B cell (primary cell): ENCODE measurements at regions not wholly inside any gene's neighbourhood (a gene's known extent, or its start where the extent isn't known, plus 50 kb on each side); places are given as distances from the start of the nearest gene placed in this dataset.

Experiments
- ATAC-seq: fragments of 200-7000 bp; cut with Tn5 transposase; one replicate; pipeline ENCODE4 v1.10.0; 2021; ENCODE audit warnings: low read depth, mild to moderate bottlenecking, moderate number of reproducible peaks, moderate library complexity
- CTCF ChIA-PET: fragments of 350-600 bp; sonication (Branson Sonifier 250); formaldehyde crosslinking; loops from one replicate; lab custom pipeline; 2021; ENCODE audit warnings: antibody characterized with exemption, inconsistent platforms; lab: Charles Lee
- POLR2A ChIA-PET: fragments of 350-600 bp; sonication (Branson Sonifier 250); formaldehyde crosslinking; loops from one replicate; lab custom pipeline; 2021; ENCODE audit warnings: antibody characterized with exemption; lab: Charles Lee
- DNase-seq: peaks from one replicate; pipeline ENCODE4 v3.0.0; 2013
- H2AFZ ChIP-seq: 2 replicates; pipeline ENCODE4 v1.6.1; 2012; ENCODE audit warnings: mild to moderate bottlenecking, low read depth, low read length; ENCODE audit not compliant: insufficient read depth, poor library complexity, severe bottlenecking
- H3K27ac ChIP-seq, 2 donors: 1 replicate in 1 of 2; 2 replicates in 1 of 2; pipeline ENCODE4 v1.5.1; 2012 to 2013; ENCODE audit warnings: low read length in 2 of 2, mild to moderate bottlenecking in 2 of 2, moderate library complexity in 1 of 2
- H3K27me3 ChIP-seq, 4 experiments: fragments of 200-600 bp in 1 of 4; sonication (generic) in 1 of 4; replicated peaks in 1 of 4; 1 replicate in 2 of 4; 2 replicates in 2 of 4; pipeline versions ENCODE4 v1.6.1 to v1.7.0; 2013 to 2016; ENCODE audit warnings: low read length in 3 of 4, mild to moderate bottlenecking in 2 of 4, mixed read lengths in 1 of 4, moderate library complexity in 1 of 4; ENCODE audit not compliant: insufficient read depth in 4 of 4, control insufficient read depth in 3 of 4; ENCODE audit errors: control extremely low read depth in 1 of 4
- H3K36me3 ChIP-seq, 2 experiments: replicated peaks in 1 of 2; 1 replicate in 1 of 2; 2 replicates in 1 of 2; pipeline versions ENCODE4 v1.6.1 to v1.7.1; 2013; ENCODE audit warnings: low read length in 1 of 2; ENCODE audit not compliant: insufficient read depth in 2 of 2, control insufficient read depth in 1 of 2; ENCODE audit errors: control extremely low read depth in 1 of 2, extremely low read depth in 1 of 2
- H3K4me1 ChIP-seq, 2 donors: fragments of 200-600 bp in 1 of 2; sonication (generic) in 1 of 2; 1 replicate in 1 of 2; 2 replicates in 1 of 2; pipeline versions ENCODE4 v1.5.1 to v1.6.1; 2013 to 2017; ENCODE audit warnings: low read length in 2 of 2; ENCODE audit not compliant: control insufficient read depth in 2 of 2, insufficient read depth in 2 of 2
- H3K4me2 ChIP-seq: replicated peaks from 2 replicates; pipeline ENCODE3; 2012; ENCODE audit warnings: mild to moderate bottlenecking, low read depth, low read length; ENCODE audit not compliant: poor library complexity, severe bottlenecking
- H3K4me3 ChIP-seq, 5 experiments: fragments of 200-600 bp in 1 of 5; sonication (generic) in 1 of 5; 1 replicate in 3 of 5; 2 replicates in 2 of 5; pipeline versions ENCODE4 v1.5.1 to v1.7.0; 2011 to 2016; ENCODE audit warnings: low read length in 4 of 5, mild to moderate bottlenecking in 4 of 5, low read depth in 2 of 5, control low read depth in 1 of 5, moderate library complexity in 1 of 5; ENCODE audit not compliant: insufficient read depth in 1 of 5; ENCODE audit errors: control extremely low read depth in 1 of 5, extremely low read depth in 1 of 5
- H3K79me2 ChIP-seq: fragments of 200-600 bp; sonication (generic); one replicate; pipeline ENCODE4 v1.6.0; 2016; ENCODE audit warnings: low read length; ENCODE audit not compliant: control insufficient read depth, insufficient read depth
- H3K9ac ChIP-seq: fragments of 200-600 bp; sonication (generic); 2 replicates; pipeline ENCODE4 v1.6.1; 2017; ENCODE audit warnings: mild to moderate bottlenecking, low read length, moderate library complexity
- H3K9me3 ChIP-seq, 3 donors: one replicate each; pipeline versions ENCODE4 v1.6.1 to v1.7.1; 2013; ENCODE audit warnings: low read length in 2 of 3; ENCODE audit not compliant: control insufficient read depth in 2 of 3, insufficient read depth in 1 of 3; ENCODE audit errors: control extremely low read depth in 1 of 3
- H4K20me1 ChIP-seq: 2 replicates; pipeline ENCODE4 v1.6.0; 2012; ENCODE audit warnings: mild to moderate bottlenecking, low read length; ENCODE audit not compliant: insufficient read depth, control insufficient read depth, poor library complexity, severe bottlenecking
- H3K27ac Mint-ChIP-seq: one replicate; pipeline ENCODE4 v1.8.0; 2021; ENCODE audit warnings: mixed read lengths
- H3K27me3 Mint-ChIP-seq: one replicate; pipeline ENCODE4 v1.8.0; 2021; ENCODE audit warnings: mixed read lengths
- H3K4me1 Mint-ChIP-seq: one replicate; pipeline ENCODE4 v1.8.0; 2021; ENCODE audit warnings: mixed read lengths
- H3K4me3 Mint-ChIP-seq: one replicate; pipeline ENCODE4 v1.8.0; 2021; ENCODE audit warnings: mixed read lengths
- H3K9me3 Mint-ChIP-seq: one replicate; pipeline ENCODE4 v1.8.0; 2022; ENCODE audit warnings: mixed read lengths; ENCODE audit not compliant: insufficient read depth
- EZH2 ChIP-seq: IDR thresholded peaks from 2 replicates; pipeline ENCODE4 v1.6.1; 2012; ENCODE audit warnings: borderline replicate concordance, low read depth, mild to moderate bottlenecking, moderate library complexity, low read length; ENCODE audit not compliant: insufficient read depth, poor library complexity, severe bottlenecking
- WGBS: methylation state at CpG from one replicate; pipeline ENCODE4 v1.1.5; 2013; ENCODE audit warnings: missing lambda C conversion rate; ENCODE audit not compliant: insufficient coverage; 5-methylcytosine and 5-hydroxymethylcytosine counted together
- intact Hi-C: fragments of 100-400 bp; cut with micrococcal nuclease; formaldehyde crosslinking; loops from one replicate; pipeline ENCODE4 v1.10.0; 2022
- TF ChIP-seq, protein P1 (sequence below): fragments of 200-600 bp; IDR thresholded peaks from one replicate; pipeline ENCODE4 v1.8.0; 2022; ENCODE audit warnings: antibody characterized with exemption, mild to moderate bottlenecking

- H3K27ac ChIP-seq = no peak overlapping the region
Observed at GRCh38 chr14:85233756-85234155, 296.2 kb upstream of the FLRT2 start.

GRCh38 chr14:85234156-85235025 is 295.6 kb upstream of the FLRT2 start:
- no peak for TF ChIP-seq EZH2
- TF ChIP-seq, protein P1, sequence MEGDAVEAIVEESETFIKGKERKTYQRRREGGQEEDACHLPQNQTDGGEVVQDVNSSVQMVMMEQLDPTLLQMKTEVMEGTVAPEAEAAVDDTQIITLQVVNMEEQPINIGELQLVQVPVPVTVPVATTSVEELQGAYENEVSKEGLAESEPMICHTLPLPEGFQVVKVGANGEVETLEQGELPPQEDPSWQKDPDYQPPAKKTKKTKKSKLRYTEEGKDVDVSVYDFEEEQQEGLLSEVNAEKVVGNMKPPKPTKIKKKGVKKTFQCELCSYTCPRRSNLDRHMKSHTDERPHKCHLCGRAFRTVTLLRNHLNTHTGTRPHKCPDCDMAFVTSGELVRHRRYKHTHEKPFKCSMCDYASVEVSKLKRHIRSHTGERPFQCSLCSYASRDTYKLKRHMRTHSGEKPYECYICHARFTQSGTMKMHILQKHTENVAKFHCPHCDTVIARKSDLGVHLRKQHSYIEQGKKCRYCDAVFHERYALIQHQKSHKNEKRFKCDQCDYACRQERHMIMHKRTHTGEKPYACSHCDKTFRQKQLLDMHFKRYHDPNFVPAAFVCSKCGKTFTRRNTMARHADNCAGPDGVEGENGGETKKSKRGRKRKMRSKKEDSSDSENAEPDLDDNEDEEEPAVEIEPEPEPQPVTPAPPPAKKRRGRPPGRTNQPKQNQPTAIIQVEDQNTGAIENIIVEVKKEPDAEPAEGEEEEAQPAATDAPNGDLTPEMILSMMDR = no peak
- no peak for ATAC-seq
- peaks cover under 1% of the 10 kb centered on the region for H3K9me3 Mint-ChIP-seq
- 94% methylated on average over 9 of the region's 10 CpGs for WGBS
- H2AFZ ChIP-seq = no peak overlapping the region
- ChIA-PET CTCF (no interaction called here), POLR2A (no interaction called here)
- H3K27ac ChIP-seq = no peak overlapping the region
- no peak for DNase-seq
- H3K36me3 ChIP-seq = no peaks in the 10 kb centered on the region
- no peaks in the 10 kb centered on the region for H4K20me1 ChIP-seq
- no peaks in the 10 kb centered on the region for H3K27me3 ChIP-seq
- H3K9me3 ChIP-seq = peaks cover 0 to 5% (median 0%) of the 10 kb centered on the region in 3 donors
- H3K27me3 Mint-ChIP-seq = no peaks in the 10 kb centered on the region
- H3K4me3 ChIP-seq = no peak overlapping the region
- intact Hi-C loops = no loop called here
- H3K4me1 Mint-ChIP-seq = no peaks in the 10 kb centered on the region
- H3K4me1 ChIP-seq = no peaks in the 10 kb centered on the region
- H3K4me3 Mint-ChIP-seq = no peak overlapping the region
- H3K4me2 ChIP-seq = no peak overlapping the region
- H3K27ac Mint-ChIP-seq = no peak overlapping the region
- no peak overlapping the region for H3K9ac ChIP-seq
- no peaks in the 10 kb centered on the region for H3K79me2 ChIP-seq

More at GRCh38 chr14:85233756-85234155, 296.2 kb upstream of the FLRT2 start:
- Histone ChIP-seq H3K4me2 (no peak overlapping the region), H3K4me1 (no peaks in the 10 kb centered on the region), H3K27me3 (no peaks in the 10 kb centered on the region), H3K36me3 (no peaks in the 10 kb centered on the region), H3K9ac (no peak overlapping the region), H4K20me1 (no peaks in the 10 kb centered on the region), H2AFZ (no peak overlapping the region), H3K9me3 (peaks cover 0 to 5% (median 0%) of the 10 kb centered on the region in 3 donors), H3K4me3 (no peak overlapping the region), H3K79me2 (no peaks in the 10 kb centered on the region)
- Mint-ChIP-seq H3K4me3 (no peak overlapping the region), H3K4me1 (no peaks in the 10 kb centered on the region), H3K27ac (no peak overlapping the region), H3K27me3 (no peaks in the 10 kb centered on the region), H3K9me3 (no peaks in the 10 kb centered on the region)
- ChIA-PET CTCF (no interaction called here), POLR2A (no interaction called here)
- 88% methylated on average over 12 of the region's 12 CpGs for WGBS
- ATAC-seq = no peak
- TF ChIP-seq, protein P1 = no peak
- no peak for TF ChIP-seq EZH2
- intact Hi-C loops = no loop called here
- DNase-seq = no peak
